ENCODE measurements at regions not wholly inside any gene's neighbourhood (a gene's known extent, or its start where the extent isn't known, plus 50 kb on each side); places are given as distances from the start of the nearest gene placed in this dataset.
"Not testable (repeated sequence)": the region's sequence is repeated elsewhere in the genome, so short reads cannot be mapped to it uniquely, and the experiment has no call there.

DNA sequence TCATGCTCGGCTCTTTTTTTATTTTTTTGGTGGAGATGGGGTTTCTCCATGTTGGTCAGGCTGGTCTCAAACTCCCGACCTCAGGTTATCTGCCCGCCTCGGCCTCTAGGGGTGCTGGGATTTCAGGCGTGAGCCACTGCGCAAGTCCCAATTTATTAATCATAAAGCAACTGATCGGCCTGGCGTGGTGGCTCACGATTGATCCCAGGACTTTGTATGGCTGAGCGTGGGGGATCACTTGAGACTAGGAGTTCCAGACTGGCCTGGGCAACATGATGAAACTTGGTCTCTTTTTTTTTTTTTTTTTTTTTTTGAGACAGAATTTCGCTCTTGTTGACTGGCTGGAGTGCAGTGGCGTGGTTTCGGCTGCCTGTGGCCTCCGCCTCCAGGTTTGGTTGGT is 139.8 kb downstream of the GOLGA6L22 start:
- H3K36me3 ChIP-seq; H3K27me3 ChIP-seq; DNase-seq; intact Hi-C loops (cut with DNase I; ENCODE audit: low total_unique reads); H3K27ac ChIP-seq; H3K4me3 ChIP-seq; H3K9me3 ChIP-seq; H3K4me1 ChIP-seq: not testable (repeated sequence)
- WGBS, 5 donors = 89 to 97% (median 94%) methylated on average over 9 to 14 of the region's 14 CpGs; no CpG with 5 or more reads in 1 of the 5 donors

DNA sequence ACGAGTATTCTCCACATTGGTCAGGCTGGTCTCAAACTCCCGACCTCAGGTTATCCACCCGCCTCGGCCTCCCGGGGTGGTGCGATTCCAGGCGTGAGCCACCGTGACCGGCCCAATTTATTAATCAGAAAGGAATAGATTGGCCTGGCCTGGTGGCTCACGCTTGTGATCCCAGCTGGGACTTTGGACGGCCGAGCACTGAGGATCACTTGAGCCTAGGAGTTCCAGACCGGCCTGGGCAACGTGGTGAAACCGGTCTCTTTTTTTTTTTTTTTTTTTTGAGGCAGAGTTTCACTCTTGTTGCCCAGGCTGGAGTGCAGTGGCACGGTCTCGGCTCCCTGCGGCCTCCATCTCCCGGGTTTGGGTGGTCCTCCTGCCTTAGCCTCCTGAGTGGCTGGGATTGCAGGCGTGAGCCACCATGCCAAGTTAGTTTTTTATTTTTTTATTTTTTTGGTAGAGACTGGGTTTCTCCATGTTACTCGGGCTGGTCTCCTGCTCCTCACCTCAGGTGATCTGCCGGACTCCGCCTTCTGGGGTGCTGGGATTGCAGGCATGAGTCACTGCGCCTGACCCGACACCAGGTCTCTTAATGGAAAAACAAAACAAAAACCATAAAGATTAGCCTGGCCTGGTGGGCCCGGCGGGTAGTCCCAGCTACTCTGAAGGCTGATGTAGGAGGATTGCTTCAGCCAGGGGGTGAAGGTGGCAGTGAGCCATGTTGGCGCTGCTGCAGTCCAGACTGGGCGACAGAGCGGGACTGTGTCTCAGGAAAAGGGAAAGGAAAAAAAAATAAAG is 141.0 kb downstream of the GOLGA6L22 start:
- intact Hi-C loops (cut with DNase I; ENCODE audit: low total_unique reads); H3K36me3 ChIP-seq: not testable (repeated sequence)

DNA sequence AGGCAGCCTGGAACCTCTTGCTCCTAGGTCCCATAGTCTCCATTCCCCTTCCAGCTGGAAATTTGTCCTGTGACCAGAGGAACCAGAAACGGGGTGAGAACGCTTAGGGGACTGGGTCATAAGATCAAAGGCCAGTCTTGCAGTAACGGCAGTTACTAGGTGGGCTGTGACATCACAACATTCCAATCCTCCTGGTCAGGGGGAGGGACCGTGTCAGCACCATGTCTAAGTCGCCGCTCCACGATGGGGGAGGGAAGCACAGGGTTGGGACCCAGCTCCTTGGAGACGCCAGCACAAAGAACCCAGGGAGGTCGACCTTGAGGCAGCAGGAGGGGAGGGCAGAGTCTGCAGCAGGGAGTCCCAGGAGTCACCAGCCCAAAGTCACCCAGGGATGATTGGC is 158.3 kb downstream of the GOLGA6L22 start:
- H3K27ac ChIP-seq; H3K9me3 ChIP-seq; H3K4me3 ChIP-seq; H3K36me3 ChIP-seq; H3K27me3 ChIP-seq; intact Hi-C loops (cut with DNase I; ENCODE audit: low total_unique reads); DNase-seq; H3K4me1 ChIP-seq: not testable (repeated sequence)
- 65 to 78% (median 72%) methylated on average over 7 to 9 of the region's 9 CpGs; no CpG with 5 or more reads in 1 of the 5 donors for WGBS, 5 donors

More for the DNA sequence above, 141.0 kb downstream of the GOLGA6L22 start:
- H3K27me3 ChIP-seq, H3K9me3 ChIP-seq, H3K27ac ChIP-seq, DNase-seq, H3K4me1 ChIP-seq, H3K4me3 ChIP-seq: not testable (repeated sequence)
- WGBS, 5 donors = 80 to 92% (median 87%) methylated on average over 26 to 30 of the region's 30 CpGs

DNA sequence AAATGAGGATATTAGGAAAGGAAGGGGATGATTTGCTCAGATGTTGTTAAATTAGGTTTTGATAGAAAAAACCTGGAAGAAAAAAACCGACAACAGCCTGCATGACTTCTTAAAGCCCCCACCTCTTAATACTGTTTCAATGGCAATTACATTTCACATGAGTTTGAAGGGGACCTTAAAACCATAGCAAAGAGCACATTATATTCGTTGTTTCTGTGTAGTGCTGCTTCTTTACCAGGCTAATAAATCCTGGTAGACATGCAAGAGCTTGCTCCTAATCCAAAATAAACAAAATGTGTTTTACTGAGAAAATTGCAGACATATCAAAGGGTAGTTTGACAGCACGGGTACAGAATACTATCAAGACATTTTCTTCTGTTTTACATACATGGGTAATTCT is 154.7 kb upstream of the NIPA1 start:
- H3K27me3 ChIP-seq; H3K27ac ChIP-seq; H3K36me3 ChIP-seq; intact Hi-C loops (cut with DNase I; ENCODE audit: low total_unique reads); DNase-seq; H3K9me3 ChIP-seq; H3K4me1 ChIP-seq; H3K4me3 ChIP-seq: not testable (repeated sequence)
- WGBS, 5 donors = 25 to 37% (median 31%) methylated on average over 3 of the region's 3 CpGs

DNA sequence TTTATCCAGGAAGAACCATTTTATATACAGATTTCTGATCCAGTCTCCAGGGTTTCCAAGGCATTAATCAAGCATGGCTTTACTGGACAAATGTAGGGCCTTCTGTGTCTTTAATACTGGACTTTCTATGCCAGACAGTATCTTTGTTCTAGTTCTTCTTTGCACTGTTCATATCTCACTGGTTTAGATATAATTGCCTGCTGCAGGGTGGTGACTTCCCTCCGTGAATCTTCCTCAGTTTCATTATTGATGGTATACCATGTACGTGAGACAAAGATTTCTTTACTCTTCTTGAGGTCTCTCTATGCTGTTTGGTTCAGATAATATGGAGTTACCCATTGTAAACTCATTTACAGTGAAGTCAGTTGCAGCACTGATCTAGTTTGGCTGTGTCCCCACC is 146.5 kb upstream of the NIPA1 start:
- H3K36me3 ChIP-seq; H3K27me3 ChIP-seq; H3K4me1 ChIP-seq; DNase-seq; intact Hi-C loops (cut with DNase I; ENCODE audit: low total_unique reads); H3K27ac ChIP-seq; H3K9me3 ChIP-seq; H3K4me3 ChIP-seq: not testable (repeated sequence)
- WGBS, 5 donors = 66 to 72% (median 71%) methylated on average over 2 of the region's 2 CpGs

DNA sequence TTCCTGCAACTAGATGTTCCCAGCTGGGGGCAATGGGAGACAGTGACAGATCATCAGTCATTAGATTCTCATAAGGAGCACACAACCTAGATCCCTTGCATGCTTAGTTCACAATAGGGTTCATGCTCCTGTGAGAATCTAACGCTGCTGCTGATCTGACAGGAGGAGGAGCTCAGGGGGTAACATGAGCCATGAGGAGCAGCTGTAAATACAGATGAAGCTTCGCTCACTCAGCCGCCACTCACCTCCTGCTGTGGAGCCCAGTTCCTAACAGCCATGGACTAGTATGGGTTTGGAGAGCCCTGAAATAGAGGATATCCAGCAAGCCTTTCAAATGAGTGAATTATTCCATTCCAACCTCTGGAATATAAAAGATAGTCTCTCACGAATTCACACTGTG is 137.0 kb upstream of the NIPA1 start:
- H3K27me3 ChIP-seq; H3K9me3 ChIP-seq; H3K4me3 ChIP-seq; H3K36me3 ChIP-seq; DNase-seq; H3K4me1 ChIP-seq; intact Hi-C loops (cut with DNase I; ENCODE audit: low total_unique reads); H3K27ac ChIP-seq: not testable (repeated sequence)
- 56 to 83% (median 76%) methylated on average over 4 of the region's 4 CpGs for WGBS, 5 donors

DNA sequence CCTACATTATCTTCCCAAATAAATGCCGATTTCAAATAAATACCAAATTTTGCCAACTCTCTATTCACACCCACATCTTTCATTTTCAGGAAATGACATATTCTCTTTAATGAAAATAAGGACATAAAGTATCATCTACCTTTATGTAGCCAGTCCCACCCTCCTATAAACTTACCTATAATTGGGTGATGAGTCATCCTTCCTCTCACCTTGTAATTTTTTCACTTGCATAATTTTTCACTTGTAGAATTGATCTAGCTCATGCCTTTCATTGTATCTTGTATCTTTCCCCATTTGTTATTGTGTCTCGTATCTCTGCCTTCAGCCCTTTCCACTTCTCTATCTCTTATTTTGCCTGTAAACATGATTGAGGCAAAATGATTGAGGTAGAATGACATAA is 135.3 kb upstream of the NIPA1 start:
- intact Hi-C loops (cut with DNase I; ENCODE audit: low total_unique reads); H3K4me3 ChIP-seq; H3K27me3 ChIP-seq; H3K27ac ChIP-seq; DNase-seq; H3K4me1 ChIP-seq; H3K9me3 ChIP-seq; H3K36me3 ChIP-seq: not testable (repeated sequence)
- 86 to 92% (median 89%) methylated on average over 2 of the region's 2 CpGs for WGBS, 5 donors

DNA sequence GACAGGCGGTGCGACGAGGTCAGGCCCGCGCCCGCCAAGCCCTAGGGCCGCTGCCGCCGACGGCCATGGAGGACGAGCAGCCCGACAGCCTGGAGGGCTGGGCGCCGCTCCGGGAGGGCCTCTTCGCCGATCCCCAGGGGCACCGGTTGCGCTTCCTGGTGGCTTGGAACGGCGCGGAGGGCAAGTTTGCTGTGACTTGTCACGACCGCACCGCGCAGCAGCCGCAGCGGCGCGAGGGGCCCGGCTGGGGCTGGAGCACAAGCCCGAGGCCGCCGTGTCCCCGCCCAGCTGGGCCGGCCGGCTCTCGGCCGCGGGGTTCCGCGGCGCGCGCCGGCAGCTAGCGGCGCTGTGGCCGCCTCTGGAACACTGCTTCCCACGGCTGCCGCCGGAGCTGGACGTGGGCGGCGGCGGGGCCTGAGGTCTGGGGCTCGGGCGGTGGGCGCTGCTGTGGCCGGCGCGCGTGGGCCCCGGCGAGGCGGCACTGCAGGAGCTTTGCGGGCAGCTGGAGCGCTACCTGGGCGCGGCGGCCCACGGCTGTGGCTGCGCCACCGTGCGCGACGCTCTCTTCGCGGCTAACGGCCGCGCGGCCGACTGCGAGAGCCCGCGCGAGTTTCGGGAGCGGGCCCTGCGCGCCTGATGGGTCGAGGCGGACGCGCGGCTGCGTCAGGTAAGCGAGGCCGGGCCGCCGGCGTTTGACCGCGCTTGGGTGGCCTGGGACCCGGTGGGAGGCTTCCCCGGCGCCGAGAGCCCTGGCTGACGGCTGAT is 122.0 kb upstream of the NIPA1 start:
- H3K4me1 ChIP-seq; intact Hi-C loops (cut with DNase I; ENCODE audit: low total_unique reads); H3K9me3 ChIP-seq; H3K27me3 ChIP-seq; H3K36me3 ChIP-seq: not testable (repeated sequence)
- H3K4me3 ChIP-seq = peak overlapping the region; percentile 60 to 67 (median 62)
- 0 to 1% (median 0%) methylated on average over 10 to 98 of the region's 110 CpGs; no CpG with 5 or more reads in 1 of the 5 donors for WGBS, 5 donors
- peak; percentile 44 to 68 for DNase-seq
- peak overlapping the region; percentile 74 to 94 (median 93) for H3K27ac ChIP-seq

Data from stomach (tissue), 8 donors.